ENCODE measurements at regions not wholly inside any gene's neighbourhood (a gene's known extent, or its start where the extent isn't known, plus 50 kb on each side); places are given as distances from the start of the nearest gene placed in this dataset.

DNA sequence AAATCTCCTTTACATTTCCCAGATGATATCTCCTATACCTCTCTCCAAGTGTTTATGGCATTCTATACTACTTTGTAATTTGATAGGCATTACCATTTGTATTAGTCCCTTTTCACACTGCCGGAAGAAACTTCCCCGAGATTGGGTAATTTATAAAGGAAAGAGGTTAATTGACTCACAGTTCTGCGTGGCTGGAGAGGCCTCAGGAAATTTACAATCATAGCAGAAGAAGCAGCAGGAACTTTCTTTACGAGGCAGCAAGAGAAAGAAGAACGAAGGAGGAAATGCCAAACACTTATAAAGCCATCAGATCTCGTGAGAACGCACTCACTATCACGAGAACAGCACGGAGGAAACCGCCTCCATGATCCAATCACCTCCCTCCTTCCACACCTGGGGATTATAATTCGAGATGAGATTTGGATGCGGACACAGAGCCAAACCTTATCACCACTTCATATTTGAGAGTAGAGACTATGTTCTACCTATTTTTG, 1194.6 kb downstream of the SORCS1 start:
- no peak for DNase-seq

- DNase-seq: no peak
These were observed 1195.8 kb downstream of the SORCS1 start for GRCh38 chr10:105968666-105969065.

DNA sequence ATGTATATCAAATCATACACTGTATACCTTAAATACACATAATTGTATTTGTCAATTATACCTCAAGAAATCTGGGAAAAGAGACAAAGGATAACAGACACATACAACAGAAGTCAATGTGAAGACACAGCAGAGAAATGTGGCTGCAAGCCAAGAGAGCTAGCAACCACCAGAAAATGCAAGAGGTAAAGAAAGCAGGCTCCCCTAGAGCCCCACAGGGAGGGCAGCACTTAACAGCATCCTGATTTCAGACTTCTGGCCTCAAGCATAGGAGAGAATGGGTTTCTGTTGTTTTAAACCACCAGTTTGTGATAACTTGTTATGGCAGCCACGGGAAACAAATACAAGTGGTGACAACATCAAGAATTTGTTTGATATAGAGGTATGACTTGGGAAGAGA, 1197.2 kb downstream of the SORCS1 start:
- no peak for DNase-seq

DNA sequence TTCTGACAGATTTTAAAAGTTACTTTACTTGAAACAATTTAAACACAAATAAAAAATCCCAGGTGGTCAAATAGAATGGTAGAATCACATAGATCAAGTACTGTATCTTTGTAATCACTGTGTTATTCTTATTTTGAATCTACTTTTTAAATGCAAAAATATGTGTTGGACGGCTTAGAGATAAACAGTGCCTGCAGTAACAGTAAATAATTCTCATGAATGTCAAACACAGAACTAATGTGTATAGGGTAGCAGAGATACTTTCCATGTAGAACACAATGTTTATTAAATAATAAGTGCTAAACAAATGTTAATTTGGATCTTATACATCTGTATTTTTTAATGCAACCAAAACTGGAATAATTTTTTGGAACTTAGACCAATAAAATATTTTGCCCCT, 1199.4 kb downstream of the SORCS1 start:
- no peak for DNase-seq

- DNase-seq: no peak
These were observed 1200.5 kb downstream of the SORCS1 start for GRCh38 chr10:105964009-105964408.

DNA sequence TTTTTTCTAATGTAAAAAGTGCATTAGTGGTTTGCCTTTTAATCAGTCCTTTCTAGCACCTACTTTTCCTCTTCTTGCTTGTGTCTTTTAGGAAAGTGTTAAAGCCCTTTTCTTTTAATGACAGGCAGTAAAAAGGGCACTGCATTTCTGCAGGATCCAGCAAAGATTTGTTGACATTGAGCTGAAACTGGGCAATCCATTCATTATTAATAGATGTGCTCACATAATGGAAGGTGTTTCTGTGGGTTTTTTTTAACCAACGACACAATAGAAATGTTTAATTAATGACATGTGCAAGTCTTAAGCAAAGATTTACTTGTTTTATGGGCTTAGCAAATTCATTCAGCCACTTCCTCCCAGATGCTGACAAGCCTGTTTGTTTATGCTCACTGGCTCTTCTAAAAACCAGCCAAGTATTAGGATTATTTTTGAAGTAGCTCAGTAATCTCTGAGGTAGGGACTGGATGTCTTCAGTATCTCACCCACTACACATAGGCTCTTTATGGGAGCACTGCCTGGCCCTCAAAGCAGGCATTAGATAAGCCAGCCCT, 1201.1 kb downstream of the SORCS1 start:
- no peak for DNase-seq

DNA sequence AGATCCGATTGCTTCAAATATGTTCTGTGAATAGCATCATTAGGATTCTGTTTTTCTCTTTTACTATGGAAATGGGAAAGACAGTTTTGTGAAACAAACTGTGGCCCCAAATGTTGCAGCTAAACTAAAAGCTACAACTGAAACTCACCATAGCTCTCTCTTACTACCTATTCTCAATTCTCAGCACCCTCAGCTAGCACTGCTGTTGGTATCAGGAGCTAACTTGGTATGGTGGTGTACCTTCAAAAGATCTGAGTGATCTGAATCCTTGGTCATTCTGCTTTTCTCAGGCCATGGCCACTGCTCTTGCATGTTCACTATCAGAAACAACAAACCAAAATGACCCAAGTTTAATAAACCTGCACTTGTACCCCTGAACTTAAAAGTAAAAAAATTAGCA, 1208.0 kb downstream of the SORCS1 start:
- no peak for DNase-seq

GRCh38 chr10:105953861-105954260, 1210.6 kb downstream of the SORCS1 start:
- no peak for DNase-seq

DNA sequence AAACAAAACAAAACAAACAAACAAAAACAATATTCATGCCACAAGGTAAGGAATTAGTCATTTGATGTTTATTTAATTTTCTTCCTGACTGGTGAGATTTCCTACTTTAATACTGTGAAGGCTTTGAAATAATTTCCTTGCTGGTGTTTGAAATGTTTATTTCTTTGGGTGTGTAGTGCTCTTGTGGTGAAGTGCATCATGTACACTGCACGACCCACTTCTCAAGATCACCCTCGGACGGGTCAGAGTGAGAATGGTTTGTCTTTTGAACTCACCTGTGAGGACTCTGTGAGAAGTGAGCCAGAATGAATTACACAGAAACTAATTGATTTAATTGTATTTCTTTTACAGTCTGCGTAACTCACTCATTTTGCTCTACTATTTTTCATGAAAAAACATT, 1211.5 kb downstream of the SORCS1 start:
- DNase-seq: no peak

DNA sequence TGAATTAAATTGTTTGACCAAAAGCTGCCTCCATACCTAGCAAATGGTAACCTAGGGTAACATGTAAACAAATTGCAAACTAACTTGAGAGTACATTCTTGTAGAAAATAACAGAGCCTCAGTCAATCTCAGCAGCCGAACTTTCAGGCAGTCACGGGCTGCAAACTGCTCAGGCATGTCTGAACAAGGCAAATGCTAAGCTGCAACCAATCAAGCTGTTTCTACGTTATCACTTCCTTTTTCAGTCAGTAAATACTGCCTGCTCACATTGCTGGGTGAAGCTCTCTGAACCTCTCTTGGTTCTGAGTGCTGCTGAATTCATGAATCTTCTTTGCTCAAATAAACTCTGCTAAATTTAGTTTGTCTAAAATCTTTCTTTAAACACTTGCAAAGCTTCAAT, 1212.4 kb downstream of the SORCS1 start:
- no peak for DNase-seq

- peak in 1 of 6 experiments; percentile 9 for DNase-seq
These were observed 1214.1 kb downstream of the SORCS1 start for GRCh38 chr10:105950410-105950809.

- no peak for DNase-seq
These were observed 1214.8 kb downstream of the SORCS1 start for GRCh38 chr10:105949721-105950120.

- no peak for DNase-seq
These were observed 1239.3 kb downstream of the SORCS1 start for GRCh38 chr10:105925045-105925785.

DNA sequence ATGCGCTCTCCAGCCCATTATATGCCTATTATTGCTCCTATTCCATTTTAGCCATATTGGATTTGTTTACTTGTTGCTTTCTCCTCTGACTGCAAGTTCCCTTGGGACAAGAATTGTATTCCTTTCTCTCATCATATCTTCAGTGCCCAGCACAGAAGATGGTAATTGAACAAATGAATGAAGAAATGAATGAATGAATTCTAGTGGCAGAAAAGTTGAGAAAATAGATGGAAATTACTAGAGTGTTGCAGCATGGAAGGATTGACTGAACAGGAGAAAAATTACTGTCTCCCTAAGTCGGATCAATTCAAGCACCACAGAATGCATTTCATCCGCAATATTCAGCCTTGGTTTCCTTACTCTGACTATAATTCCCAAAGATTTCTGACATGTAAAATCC, 1243.2 kb downstream of the SORCS1 start:
- no peak for DNase-seq

GRCh38 chr10:105914432-105914831, 1250.1 kb downstream of the SORCS1 start:
- DNase-seq: no peak

- no peak for DNase-seq
These were observed 1255.8 kb downstream of the SORCS1 start for GRCh38 chr10:105908701-105909100.

DNA sequence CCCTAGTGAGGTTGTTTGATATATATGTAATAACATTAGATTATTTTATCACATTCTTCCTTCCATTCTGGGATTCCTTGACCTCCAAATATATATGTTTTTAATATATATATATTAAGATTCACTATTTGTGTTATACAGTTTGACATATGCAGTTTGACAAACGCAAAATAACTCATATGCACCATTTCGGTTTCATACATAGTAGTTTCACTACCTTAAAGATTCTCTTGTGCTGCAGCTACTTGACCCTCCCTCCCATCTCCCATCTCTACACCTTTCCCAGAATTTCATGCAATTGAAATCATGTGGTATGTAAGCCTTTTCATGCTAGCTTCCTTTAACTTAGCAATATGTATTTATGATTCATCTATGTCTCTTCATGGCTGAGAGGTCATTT, 1244.4 kb downstream of the SORCS3 start:
- DNase-seq: no peak

DNA sequence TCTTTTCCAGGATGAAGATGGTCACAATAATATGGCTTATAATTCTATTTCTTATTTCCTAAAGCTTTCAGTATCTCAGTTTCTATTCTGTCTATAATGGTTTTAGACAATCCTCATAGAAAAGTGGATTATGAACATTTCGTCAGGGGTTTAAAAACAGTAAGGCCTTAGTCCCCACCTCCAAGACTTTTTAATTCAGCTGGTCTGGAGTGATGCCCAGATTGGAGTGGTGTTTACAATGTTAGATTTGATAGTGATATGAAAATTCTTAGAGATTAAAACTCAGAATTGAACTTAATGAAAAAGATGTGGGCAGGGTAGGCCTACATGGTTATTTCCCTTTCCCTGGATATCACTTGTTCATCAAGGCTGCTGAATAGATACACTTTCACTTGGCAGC, 1238.3 kb downstream of the SORCS3 start:
- DNase-seq: no peak

DNA sequence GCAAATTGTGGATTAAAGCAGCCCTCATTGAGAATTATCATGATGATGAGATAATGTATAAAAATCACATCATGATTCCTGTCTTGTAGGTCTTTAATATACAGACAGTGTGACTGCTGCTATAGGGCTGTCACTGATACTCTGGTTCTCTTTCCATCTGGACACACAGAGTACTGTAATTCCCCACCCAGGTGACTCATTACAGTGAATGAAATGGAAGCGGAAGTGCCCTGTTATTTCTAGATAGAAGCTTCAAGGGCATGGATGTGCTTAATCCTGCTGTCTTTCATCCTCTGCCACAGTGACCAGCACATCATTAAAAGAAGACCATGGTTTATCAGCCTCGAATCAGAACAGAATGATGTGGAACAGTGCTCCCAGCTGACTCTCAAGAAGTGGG, 1234.0 kb downstream of the SORCS3 start:
- no peak for DNase-seq

GRCh38 chr10:105872665-105873064, 1231.6 kb downstream of the SORCS3 start:
- DNase-seq: no peak

DNA sequence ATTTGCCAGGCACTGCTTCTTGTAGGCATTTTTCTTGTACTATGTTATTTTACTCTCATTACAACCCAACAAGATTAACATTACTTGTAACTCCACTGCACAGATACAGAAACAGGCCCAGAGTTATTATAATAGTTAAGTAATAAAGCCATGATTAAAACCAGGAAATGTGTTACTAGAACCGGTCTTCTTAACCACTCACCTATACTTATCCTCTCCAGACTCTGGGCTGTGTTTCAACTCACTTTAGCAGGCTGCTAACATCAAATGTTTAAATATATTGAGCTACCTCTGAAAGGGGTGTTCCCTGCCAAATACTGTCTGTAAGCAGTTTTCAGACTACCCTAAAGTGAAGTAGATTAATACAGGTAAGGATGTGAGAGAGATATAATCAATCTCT, 1227.8 kb downstream of the SORCS3 start:
- no peak for DNase-seq

GRCh38 chr10:105864854-105865253, 1223.8 kb downstream of the SORCS3 start:
- DNase-seq: no peak

- no peak for DNase-seq
These were observed 1216.5 kb downstream of the SORCS3 start for GRCh38 chr10:105857268-105858264.

DNA sequence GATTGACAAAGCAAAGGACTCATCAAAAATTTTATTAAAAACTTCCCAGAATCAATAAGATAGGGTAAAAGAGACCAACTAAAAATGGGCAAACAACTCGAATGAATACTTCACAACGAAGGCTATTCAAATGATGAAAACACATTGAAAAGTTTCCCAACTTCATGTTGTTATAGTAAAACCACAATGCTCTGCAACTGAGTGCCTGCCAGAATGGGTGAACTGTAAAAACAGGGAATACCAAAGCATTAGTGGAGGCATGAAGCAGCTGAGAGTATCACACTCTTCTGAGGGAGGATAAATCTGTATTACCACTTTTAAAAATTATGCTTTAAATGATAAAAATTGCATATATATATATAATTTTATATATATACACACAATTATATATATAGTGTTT, 1214.7 kb downstream of the SORCS3 start:
- DNase-seq: no peak

Data from stimulated activated naive CD4-positive, alpha-beta T cell (primary cell).